Sigmoid colon (tissue), 6 donors: ENCODE measurements at regions not wholly inside any gene's neighbourhood (a gene's known extent, or its start where the extent isn't known, plus 50 kb on each side); places are given as distances from the start of the nearest gene placed in this dataset.
A peak's percentile ranks its signal among the peaks of the same experiment; 100 is the strongest.

Experiments used
- DNase-seq: peaks from one replicate; pipeline ENCODE4 v3.0.0-alpha.2; 2019
- H3K27ac ChIP-seq, 4 donors: fragments of 200-600 bp; sonication (generic); one replicate each; pipeline ENCODE4 v1.5.1; 2016 to 2019; ENCODE audit warnings: mild to moderate bottlenecking in 1 of 4
- H3K27me3 ChIP-seq, 3 donors: fragments of 200-600 bp; sonication (generic); one replicate each; pipeline ENCODE4 v1.5.1; 2019; ENCODE audit warnings: mild to moderate bottlenecking in 1 of 3
- H3K36me3 ChIP-seq, 4 donors: fragments of 200-600 bp; sonication (generic); one replicate each; pipeline ENCODE4 v1.5.1; 2016 to 2019
- H3K4me1 ChIP-seq, 4 donors: fragments of 200-600 bp; sonication (generic); one replicate each; pipeline ENCODE4 v1.5.1; 2017 to 2019
- H3K4me3 ChIP-seq, 4 donors: fragments of 200-600 bp; sonication (generic); one replicate each; pipeline ENCODE4 v1.5.1; 2017 to 2019; ENCODE audit warnings: mild to moderate bottlenecking in 2 of 4, moderate library complexity in 1 of 4
- H3K9me3 ChIP-seq, 4 donors: fragments of 200-600 bp in 3 of 4; sonication (generic) in 3 of 4; one replicate each; pipeline versions ENCODE4 v1.5.1 to v1.6.1; 2013 to 2019
- CTCF ChIP-seq, 4 experiments: fragments of 450-650 bp in 3 of 4; fragments of 200-600 bp in 1 of 4; IDR thresholded peaks; one replicate each; pipeline ENCODE4 v1.5.1; 2016 to 2019; ENCODE audit warnings: antibody characterized with exemption in 4 of 4, mild to moderate bottlenecking in 3 of 4, moderate library complexity in 2 of 4
- EP300 ChIP-seq, 4 donors: sonication (generic); formaldehyde crosslinking; IDR thresholded peaks; one replicate each; pipeline ENCODE4 v1.6.1; 2017; ENCODE audit warnings: antibody characterized with exemption in 4 of 4
- POLR2A ChIP-seq, 2 donors: fragments of 450-650 bp; IDR thresholded peaks; one replicate each; pipeline ENCODE4 v1.6.1; 2016; ENCODE audit warnings: antibody characterized with exemption in 2 of 2, mild to moderate bottlenecking in 2 of 2, moderate library complexity in 2 of 2
- POLR2AphosphoS5 ChIP-seq, 4 donors: sonication (generic); formaldehyde crosslinking; IDR thresholded peaks; one replicate each; pipeline ENCODE4 v1.6.1; 2017; ENCODE audit warnings: antibody characterized with exemption in 4 of 4
- WGBS, 2 donors: extraction: QIAGEN DNeasy Blood & Tissue Kit; methylation state at CpG; one replicate each; pipeline ENCODE4 v1.1.7; 2013; 5-methylcytosine and 5-hydroxymethylcytosine counted together
- intact Hi-C: fragments of 100-400 bp; cut with DNase I; formaldehyde crosslinking; loops from one replicate; pipeline ENCODE4 v1.15.1; 2023
- donor health status: healthy with polysubstance abuse.
- donor health status: healthy.

- intact Hi-C loops: no loop called here
- TF ChIP-seq POLR2AphosphoS5 (IDR thresholded peaks at IDR 0.05) (no peak), POLR2A (IDR thresholded peaks at IDR 0.05) (no peak), EP300 (IDR thresholded peaks at IDR 0.05) (no peak), CTCF (IDR thresholded peaks at IDR 0.05) (no peak)
- Histone ChIP-seq H3K27me3 (no peaks in the 10 kb centered on the region), H3K4me3 (no peak overlapping the region), H3K9me3 (peaks cover 0 to 1% (median 0%) of the 10 kb centered on the region in 4 donors), H3K27ac (peak overlapping the region in 2 of 4 donors; percentile 38 to 50), H3K36me3 (no peaks in the 10 kb centered on the region), H3K4me1 (peaks cover 0 to 9% (median 0%) of the 10 kb centered on the region in 4 donors)
- no peak for DNase-seq
- WGBS, 2 donors: 83 to 92% methylated on average over 6 of the region's 6 CpGs
Measured at GRCh38 chr2:129337076-129337475, 642.4 kb upstream of the RAB6C start.

GRCh38 chr2:129345540-129345939 lies 633.9 kb upstream of the RAB6C start:
- Histone ChIP-seq H3K27me3 (no peaks in the 10 kb centered on the region), H3K36me3 (no peaks in the 10 kb centered on the region), H3K4me1 (no peaks in the 10 kb centered on the region), H3K4me3 (no peak overlapping the region), H3K9me3 (peaks cover 0 to 2% (median 0%) of the 10 kb centered on the region in 4 donors), H3K27ac (no peak overlapping the region)
- DNase-seq: no peak
- intact Hi-C loops: no loop called here
- TF ChIP-seq POLR2AphosphoS5 (IDR thresholded peaks at IDR 0.05) (no peak), POLR2A (IDR thresholded peaks at IDR 0.05) (no peak), EP300 (IDR thresholded peaks at IDR 0.05) (no peak)
- 95 to 97% methylated on average over 1 of the region's 1 CpG for WGBS, 2 donors

- DNase-seq: no peak
- Histone ChIP-seq H3K9me3 (no peaks in the 10 kb centered on the region), H3K4me3 (no peak overlapping the region), H3K27ac (no peak overlapping the region), H3K27me3 (no peaks in the 10 kb centered on the region), H3K36me3 (no peaks in the 10 kb centered on the region), H3K4me1 (no peaks in the 10 kb centered on the region)
- intact Hi-C loops: no loop called here
- no peak for TF ChIP-seq EP300 (IDR thresholded peaks at IDR 0.05)
- TF ChIP-seq CTCF (IDR thresholded peaks at IDR 0.05): no peak
- no peak for TF ChIP-seq POLR2AphosphoS5 (IDR thresholded peaks at IDR 0.05)
- WGBS, 2 donors: 67 to 70% methylated on average over 11 of the region's 11 CpGs
Measured at GRCh38 chr2:129347486-129348217, 631.8 kb upstream of the RAB6C start.

GRCh38 chr2:129354631-129355030 lies 624.8 kb upstream of the RAB6C start:
- intact Hi-C loops: no loop called here
- WGBS, 2 donors: 73 to 82% methylated on average over 2 of the region's 2 CpGs
- no peaks in the 10 kb centered on the region for H3K36me3 ChIP-seq
- no peaks in the 10 kb centered on the region for H3K4me1 ChIP-seq
- H3K27me3 ChIP-seq: no peaks in the 10 kb centered on the region
- H3K9me3 ChIP-seq: no peaks in the 10 kb centered on the region
- DNase-seq: no peak
- no peak for TF ChIP-seq CTCF (IDR thresholded peaks at IDR 0.05)
- no peak for TF ChIP-seq EP300 (IDR thresholded peaks at IDR 0.05)
- TF ChIP-seq POLR2AphosphoS5 (IDR thresholded peaks at IDR 0.05): no peak
- TF ChIP-seq POLR2A (IDR thresholded peaks at IDR 0.05): no peak
- no peak overlapping the region for H3K27ac ChIP-seq
- H3K4me3 ChIP-seq: no peak overlapping the region

GRCh38 chr2:129361688-129362087 lies 617.8 kb upstream of the RAB6C start:
- Histone ChIP-seq H3K27me3 (no peaks in the 10 kb centered on the region), H3K4me1 (no peaks in the 10 kb centered on the region), H3K36me3 (no peaks in the 10 kb centered on the region), H3K27ac (no peak overlapping the region), H3K9me3 (no peaks in the 10 kb centered on the region), H3K4me3 (no peak overlapping the region)
- 90 to 92% methylated on average over 3 of the region's 3 CpGs for WGBS, 2 donors
- intact Hi-C loops: no loop called here
- TF ChIP-seq EP300 (IDR thresholded peaks at IDR 0.05) (no peak), POLR2AphosphoS5 (IDR thresholded peaks at IDR 0.05) (no peak), CTCF (IDR thresholded peaks at IDR 0.05) (no peak)
- DNase-seq: no peak
